OCI-LY7 (cell line): ENCODE measurements at regions not wholly inside any gene's neighbourhood (a gene's known extent, or its start where the extent isn't known, plus 50 kb on each side); places are given as distances from the start of the nearest gene placed in this dataset.
"Not testable (repeated sequence)": the region's sequence is repeated elsewhere in the genome, so short reads cannot be mapped to it uniquely, and the experiment has no call there.

Experiments
- BruUV-seq: library from RNA; stranded (reverse); fragments of 400-500 nt; replicated peaks from 2 replicates; lab custom pipeline; 2021; lab: Mats Ljungman, UMichigan
- CTCF ChIA-PET: fragments of 300-600 bp; sonication (Branson Sonifier 250); formaldehyde crosslinking; loops from one replicate; lab custom pipeline; 2022; ENCODE audit warnings: antibody characterized with exemption; ENCODE audit not compliant: unreplicated experiment; lab: Charles Lee
- POLR2A ChIA-PET: fragments of 300-600 bp; sonication (Branson Sonifier 250); formaldehyde crosslinking; loops from one replicate; lab custom pipeline; 2022; ENCODE audit warnings: antibody characterized with exemption; lab: Charles Lee
- DNase-seq: peaks from one replicate; pipeline ENCODE4 v3.0.0-alpha.2; 2015; ENCODE audit warnings: low spot score
- H2AFZ ChIP-seq: fragments of 200-600 bp; sonication (generic), shearing (Covaris generic); 2 replicates; pipeline ENCODE4 v1.6.1; 2014; ENCODE audit warnings: mild to moderate bottlenecking, antibody characterized with exemption, low read length, moderate library complexity
- H3K27ac ChIP-seq: fragments of 200-600 bp; sonication (generic); 2 replicates; pipeline ENCODE4 v1.5.1; 2014; ENCODE audit warnings: mixed run types, low read depth, mild to moderate bottlenecking, moderate library complexity, low read length, inconsistent platforms; ENCODE audit not compliant: poor library complexity, severe bottlenecking
- H3K36me3 ChIP-seq: fragments of 200-600 bp; sonication (generic); 2 replicates; pipeline ENCODE4 v1.6.1; 2014; ENCODE audit warnings: mild to moderate bottlenecking, antibody characterized with exemption, low read length, moderate library complexity, mixed read lengths; ENCODE audit not compliant: insufficient read depth
- H3K4me1 ChIP-seq: fragments of 200-600 bp; sonication (generic); 2 replicates; pipeline ENCODE4 v1.5.1; 2014; ENCODE audit warnings: mild to moderate bottlenecking, low read length; ENCODE audit not compliant: insufficient read depth, poor library complexity, severe bottlenecking
- H3K4me2 ChIP-seq: fragments of 200-600 bp; sonication (generic); 2 replicates; pipeline ENCODE4 v1.6.1; 2014; ENCODE audit warnings: mild to moderate bottlenecking, low read length
- H3K4me3 ChIP-seq: fragments of 200-600 bp; sonication (generic); 2 replicates; pipeline ENCODE4 v1.5.1; 2014; ENCODE audit warnings: mild to moderate bottlenecking, low read depth, low read length; ENCODE audit not compliant: poor library complexity, severe bottlenecking
- H3K79me2 ChIP-seq: fragments of 200-600 bp; sonication (generic); 2 replicates; pipeline ENCODE4 v1.6.1; 2016; ENCODE audit warnings: low read depth, mild to moderate bottlenecking, low read length, moderate library complexity, mixed read lengths; ENCODE audit not compliant: insufficient read depth
- H3K9me2 ChIP-seq: fragments of 200-600 bp; sonication (generic); 2 replicates; pipeline ENCODE4 v1.6.1; 2016; ENCODE audit warnings: mild to moderate bottlenecking, low read length, mixed read lengths; ENCODE audit not compliant: insufficient read depth
- H3K9me3 ChIP-seq: fragments of 200-600 bp; sonication (generic); 2 replicates; pipeline ENCODE4 v1.6.1; 2014; ENCODE audit warnings: mild to moderate bottlenecking, mixed run types, low read length, mixed read lengths
- H4K20me1 ChIP-seq: fragments of 200-600 bp; sonication (generic); 2 replicates; pipeline ENCODE4 v1.6.1; 2014; ENCODE audit warnings: mild to moderate bottlenecking, antibody characterized with exemption, low read length, moderate library complexity, mixed read lengths; ENCODE audit not compliant: insufficient read depth
- CTCF ChIP-seq: fragments of 200-600 bp; sonication (generic); conservative IDR thresholded peaks from 2 replicates; pipeline ENCODE4 v1.5.1; 2014; ENCODE audit warnings: mild to moderate bottlenecking, antibody characterized with exemption, low read length, moderate library complexity, mixed read lengths
- EZH2phosphoT487 ChIP-seq: fragments of 200-600 bp; sonication (generic); IDR thresholded peaks from 2 replicates; pipeline ENCODE4 v1.6.1; 2018; ENCODE audit warnings: low read depth, borderline replicate concordance, mild to moderate bottlenecking, mixed run types, antibody characterized with exemption, low read length, moderate library complexity, mixed read lengths
- intact Hi-C: fragments of 100-400 bp; cut with micrococcal nuclease; formaldehyde crosslinking; loops from one replicate; pipeline ENCODE4 v1.10.0; 2022; ENCODE audit not compliant: unreplicated experiment

DNA sequence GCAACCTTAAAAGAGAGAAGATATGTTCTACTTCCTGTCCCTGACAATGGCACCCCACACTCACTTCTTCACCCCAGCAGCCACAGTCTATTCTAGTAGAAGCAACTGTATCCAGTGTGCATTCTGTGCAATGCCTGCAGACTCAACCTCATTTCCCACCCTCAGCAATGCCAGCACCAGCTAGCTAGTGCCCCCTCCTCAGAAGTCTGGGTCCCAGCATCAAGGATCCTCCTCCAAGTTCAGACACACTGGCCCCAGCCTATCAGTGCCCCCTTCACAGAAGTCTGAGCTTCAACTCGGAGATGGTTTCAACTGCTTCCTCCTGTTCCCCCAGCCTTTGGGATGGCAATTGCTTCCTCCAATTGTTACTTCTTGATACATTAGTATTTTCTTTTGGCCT is 268.3 kb downstream of the MEX3B start:
- H4K20me1 ChIP-seq, result no peaks in the 10 kb centered on the region

DNA sequence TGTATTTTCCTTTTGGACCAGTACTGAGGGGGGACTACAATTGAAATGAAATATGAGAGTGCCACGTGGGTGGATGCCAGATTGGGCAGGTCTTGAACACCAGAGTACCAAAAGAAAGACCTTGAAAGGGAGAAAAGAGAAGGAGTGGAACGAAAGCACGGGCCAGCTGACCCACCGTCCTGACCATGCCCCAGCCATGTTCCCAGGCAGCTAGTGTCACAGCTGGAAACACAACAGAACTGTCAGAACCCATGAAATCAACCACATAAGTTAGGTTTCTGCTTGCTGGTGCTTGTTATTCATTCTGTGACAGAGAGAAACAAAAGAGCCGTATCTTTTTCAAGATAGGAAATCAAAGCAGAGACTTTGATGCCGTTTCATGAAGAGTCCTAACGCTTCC is 268.8 kb downstream of the MEX3B start:
- DNase-seq, result no peak
- TF ChIP-seq CTCF (no peak), EZH2phosphoT487 (no peak)
- no peaks in the 10 kb centered on the region for H3K9me3 ChIP-seq
- H3K79me2 ChIP-seq, result no peaks in the 10 kb centered on the region
- ChIA-PET CTCF (no interaction called here), POLR2A (no interaction called here)
- no peak overlapping the region for H3K27ac ChIP-seq
- no TSS peak for BruUV-seq
- no peaks in the 10 kb centered on the region for H3K36me3 ChIP-seq
- H4K20me1 ChIP-seq, result no peaks in the 10 kb centered on the region
- H3K4me2 ChIP-seq, result no peak overlapping the region
- H3K4me3 ChIP-seq, result no peak overlapping the region
- no peak overlapping the region for H2AFZ ChIP-seq
- H3K9me2 ChIP-seq, result no peaks in the 10 kb centered on the region
- H3K4me1 ChIP-seq, result no peaks in the 10 kb centered on the region
- intact Hi-C loops, result no loop called here

More for the DNA sequence above, 268.3 kb downstream of the MEX3B start:
- BruUV-seq, result no TSS peak
- Histone ChIP-seq H3K79me2 (no peaks in the 10 kb centered on the region), H3K4me1 (no peaks in the 10 kb centered on the region), H3K4me3 (no peak overlapping the region), H3K36me3 (no peaks in the 10 kb centered on the region), H3K9me3 (no peaks in the 10 kb centered on the region), H2AFZ (no peak overlapping the region), H3K9me2 (no peaks in the 10 kb centered on the region), H3K27ac (no peak overlapping the region), H3K4me2 (no peak overlapping the region)
- CTCF ChIA-PET, result no interaction called here
- no peak for TF ChIP-seq CTCF
- TF ChIP-seq EZH2phosphoT487, result no peak
- intact Hi-C loops, result no loop called here
- no peak for DNase-seq
- POLR2A ChIA-PET, result no interaction called here

DNA sequence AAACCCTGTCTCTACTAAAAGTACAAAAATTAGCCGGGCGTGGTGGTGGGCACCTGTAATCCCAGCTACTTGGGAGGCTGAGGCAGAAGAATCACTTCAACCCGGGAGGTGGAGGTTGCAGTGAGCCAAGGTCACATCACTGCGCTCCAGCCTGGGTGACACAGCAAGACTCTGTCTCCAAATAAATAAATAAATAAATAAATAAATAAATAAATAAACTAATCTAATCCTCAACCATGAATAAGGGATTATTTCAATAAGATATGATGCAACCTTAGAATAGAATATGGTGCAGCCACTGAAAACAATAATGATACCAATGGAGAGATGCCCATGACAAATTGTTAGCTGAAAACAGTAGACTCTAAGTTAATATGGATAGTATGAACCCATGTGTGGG is 270.0 kb downstream of the MEX3B start:
- not testable (repeated sequence) for H3K4me3 ChIP-seq, H3K36me3 ChIP-seq

More for the DNA sequence above, 270.0 kb downstream of the MEX3B start:
- H3K9me2 ChIP-seq, H4K20me1 ChIP-seq, H3K27ac ChIP-seq, intact Hi-C loops, H3K79me2 ChIP-seq, CTCF ChIA-PET, H3K4me2 ChIP-seq, POLR2A ChIA-PET, BruUV-seq, H3K9me3 ChIP-seq, H3K4me1 ChIP-seq, H2AFZ ChIP-seq, DNase-seq: not testable (repeated sequence)
